ENCODE measurements at regions not wholly inside any gene's neighbourhood (a gene's known extent, or its start where the extent isn't known, plus 50 kb on each side); places are given as distances from the start of the nearest gene placed in this dataset.
A peak's percentile ranks its signal among the peaks of the same experiment; 100 is the strongest.

DNA sequence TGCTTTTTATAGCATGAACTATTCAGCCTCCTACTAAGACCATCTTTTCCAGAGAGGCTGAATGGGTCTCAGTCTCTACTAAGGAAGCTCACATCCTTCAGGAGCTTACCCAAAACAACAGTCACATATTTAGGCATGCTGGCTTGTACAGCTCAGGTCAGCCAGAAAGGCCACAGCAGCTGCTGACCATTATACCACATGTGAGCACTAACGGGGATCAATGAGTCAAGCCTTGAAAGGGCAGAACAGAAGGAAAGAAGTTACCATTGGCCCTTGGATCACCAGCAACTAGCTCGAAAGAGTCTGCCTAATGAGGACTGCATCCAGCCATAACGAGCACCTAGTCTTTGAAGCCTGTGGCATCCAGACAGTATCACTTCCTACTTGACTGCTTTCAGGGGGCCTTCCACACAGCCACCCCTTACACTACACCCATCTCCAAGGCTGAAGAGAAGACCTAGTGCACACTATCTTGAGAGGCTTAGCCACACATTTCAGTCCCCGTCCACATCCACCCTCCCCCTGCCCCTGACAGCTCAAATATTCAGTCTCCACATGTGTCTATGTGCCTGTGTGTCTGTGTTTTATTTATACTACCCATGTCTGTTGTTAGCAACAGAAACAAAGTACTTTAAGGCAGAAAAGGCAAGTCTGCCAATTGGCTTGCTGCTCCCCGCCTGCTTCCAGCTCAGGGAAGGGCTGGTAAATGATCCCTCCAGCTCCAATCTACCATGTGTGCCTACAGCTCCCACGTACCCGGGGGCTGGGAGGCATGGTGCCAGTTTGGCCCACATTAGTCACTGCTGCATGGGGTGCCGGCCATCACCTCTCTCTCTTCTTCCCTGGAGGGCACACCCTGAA lies 95.5 kb downstream of the RPL27A start:
- no peaks in the 10 kb centered on the region; the same call in 1 of the 2 replicates for H3K27me3 Mint-ChIP-seq (ENCODE audit: insufficient read depth)
- no peak overlapping the region for H3K4me3 Mint-ChIP-seq
- peaks cover 38% of the 10 kb centered on the region for H3K36me3 Mint-ChIP-seq (ENCODE audit: low read depth)
- H3K4me1 Mint-ChIP-seq (ENCODE audit: low read depth), result peaks cover 63% of the 10 kb centered on the region
- peak; percentile 61 for DNase-seq
- TF ChIP-seq CTCF (IDR thresholded peaks at IDR 0.05), result no peak
- H3K27ac Mint-ChIP-seq, result peak overlapping the region; percentile 93
- H3K9me3 Mint-ChIP-seq, result no peaks in the 10 kb centered on the region

DNA sequence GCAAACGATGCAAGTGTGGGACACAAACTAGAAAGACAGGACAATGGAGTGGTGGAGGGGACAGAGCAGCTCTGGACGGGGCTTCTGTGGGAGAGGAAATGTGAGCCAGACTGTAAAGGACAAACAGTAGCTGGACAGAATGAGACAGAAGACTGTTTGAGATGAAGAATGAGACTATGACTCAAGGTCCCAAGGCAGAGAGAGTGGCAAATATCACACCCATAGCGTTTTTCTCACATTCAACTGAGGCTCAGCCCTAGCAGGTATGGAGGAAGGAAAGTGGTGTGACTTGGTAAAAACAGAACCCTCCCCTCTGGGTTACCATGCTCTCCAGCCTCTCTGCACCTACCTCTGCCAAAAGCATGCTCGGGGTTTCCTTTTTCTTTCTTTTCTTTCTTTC lies 96.5 kb downstream of the RPL27A start:
- DNase-seq, result no peak
- no peaks in the 10 kb centered on the region; the same call in 1 of the 2 replicates for H3K27me3 Mint-ChIP-seq (ENCODE audit: insufficient read depth)
- no peak overlapping the region for H3K4me3 Mint-ChIP-seq
- peaks cover 54% of the 10 kb centered on the region for H3K4me1 Mint-ChIP-seq (ENCODE audit: low read depth)
- TF ChIP-seq CTCF (IDR thresholded peaks at IDR 0.05), result no peak
- H3K36me3 Mint-ChIP-seq (ENCODE audit: low read depth), result peaks cover 38% of the 10 kb centered on the region
- no peaks in the 10 kb centered on the region for H3K9me3 Mint-ChIP-seq
- H3K27ac Mint-ChIP-seq, result peak overlapping the region; percentile 93

DNA sequence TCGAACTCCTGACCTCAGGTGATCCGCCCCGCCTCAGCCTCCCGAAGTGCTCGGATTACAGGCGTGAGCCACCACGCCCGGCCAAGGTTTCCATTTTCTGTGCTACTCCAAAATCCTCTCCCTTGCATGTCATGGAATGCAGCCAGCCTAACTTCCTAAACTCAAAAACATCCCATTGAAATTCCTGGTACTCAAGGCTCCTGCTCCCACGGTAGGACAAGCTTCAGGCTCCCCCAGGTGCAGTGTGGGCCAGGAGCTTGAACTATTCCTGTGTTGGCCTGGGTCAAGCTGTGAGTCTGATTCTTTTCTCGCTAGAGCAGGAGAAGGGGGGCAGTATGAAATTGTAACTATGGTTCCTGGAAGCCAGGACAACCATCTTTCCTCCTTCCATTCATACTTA lies 97.1 kb downstream of the RPL27A start:
- Mint-ChIP-seq H3K4me3 (no peak overlapping the region), H3K27me3 (ENCODE audit: insufficient read depth) (no peaks in the 10 kb centered on the region; the same call in 1 of the 2 replicates), H3K9me3 (no peaks in the 10 kb centered on the region), H3K36me3 (ENCODE audit: low read depth) (peaks cover 38% of the 10 kb centered on the region), H3K27ac (no peak overlapping the region), H3K4me1 (ENCODE audit: low read depth) (peaks cover 54% of the 10 kb centered on the region)
- no peak for DNase-seq
- TF ChIP-seq CTCF (IDR thresholded peaks at IDR 0.05), result no peak

- peaks cover 13% of the 10 kb centered on the region for H3K36me3 Mint-ChIP-seq (ENCODE audit: low read depth)
- TF ChIP-seq CTCF (IDR thresholded peaks at IDR 0.05), result no peak
These were observed 102.4 kb downstream of the RPL27A start for GRCh38 chr11:8784954-8785353.

GRCh38 chr11:8785457-8785856 lies 102.9 kb downstream of the RPL27A start:
- no peak overlapping the region for H3K27ac Mint-ChIP-seq
- H3K4me1 Mint-ChIP-seq (ENCODE audit: low read depth), result peaks cover 40% of the 10 kb centered on the region
- no peaks in the 10 kb centered on the region for H3K9me3 Mint-ChIP-seq
- H3K36me3 Mint-ChIP-seq (ENCODE audit: low read depth), result peaks cover 9% of the 10 kb centered on the region
- no peak for DNase-seq
- H3K27me3 Mint-ChIP-seq (ENCODE audit: insufficient read depth), result peaks cover 1% of the 10 kb centered on the region; the same call in 1 of the 2 replicates
- TF ChIP-seq CTCF (IDR thresholded peaks at IDR 0.05), result no peak
- no peak overlapping the region for H3K4me3 Mint-ChIP-seq

More at GRCh38 chr11:8784954-8785353, 102.4 kb downstream of the RPL27A start:
- Mint-ChIP-seq H3K27ac (no peak overlapping the region), H3K27me3 (ENCODE audit: insufficient read depth) (peaks cover 1% of the 10 kb centered on the region; the same call in 1 of the 2 replicates), H3K9me3 (no peaks in the 10 kb centered on the region), H3K4me3 (no peak overlapping the region), H3K4me1 (ENCODE audit: low read depth) (peaks cover 42% of the 10 kb centered on the region)
- DNase-seq, result no peak

Measured in HFFc6 (cell line).